IPS DF 4.7 (cell line): ENCODE measurements at regions not wholly inside any gene's neighbourhood (a gene's known extent, or its start where the extent isn't known, plus 50 kb on each side); places are given as distances from the start of the nearest gene placed in this dataset.

ENCODE experiments used
- DNase-seq: peaks from one replicate; pipeline ENCODE4 v3.0.0-alpha.2; 2013; ENCODE audit warnings: low spot score; ENCODE audit errors: extremely low read depth

- DNase-seq: no peak
Measured at GRCh38 chr16:66212428-66212827, 154.1 kb upstream of the CDH5 start.

GRCh38 chr16:66211651-66212050 lies 154.8 kb upstream of the CDH5 start:
- no peak for DNase-seq

- DNase-seq: no peak
Measured at GRCh38 chr16:66207883-66208265, 158.6 kb upstream of the CDH5 start.

GRCh38 chr16:66207139-66207882 lies 159.2 kb upstream of the CDH5 start:
- no peak for DNase-seq

GRCh38 chr16:66206363-66206762 lies 160.1 kb upstream of the CDH5 start:
- DNase-seq: no peak

- DNase-seq: no peak
Measured at GRCh38 chr16:66205287-66206231, 160.9 kb upstream of the CDH5 start.

GRCh38 chr16:66204756-66205155 lies 161.7 kb upstream of the CDH5 start:
- DNase-seq: no peak

- no peak for DNase-seq
Measured at GRCh38 chr16:66203476-66203875, 163.0 kb upstream of the CDH5 start.

- DNase-seq: no peak
Measured at GRCh38 chr16:66199189-66199588, 167.3 kb upstream of the CDH5 start.

- no peak for DNase-seq
Measured at GRCh38 chr16:66198641-66199040, 167.8 kb upstream of the CDH5 start.

- DNase-seq: no peak
Measured at GRCh38 chr16:66197668-66198278, 168.7 kb upstream of the CDH5 start.

- DNase-seq: no peak
Measured at GRCh38 chr16:66196770-66197169, 169.7 kb upstream of the CDH5 start.

- DNase-seq: no peak
Measured at GRCh38 chr16:66194866-66195265, 171.6 kb upstream of the CDH5 start.

GRCh38 chr16:66193543-66194229 lies 172.8 kb upstream of the CDH5 start:
- no peak for DNase-seq

GRCh38 chr16:66190411-66190810 lies 176.1 kb upstream of the CDH5 start:
- no peak for DNase-seq

GRCh38 chr16:66189951-66190350 lies 176.5 kb upstream of the CDH5 start:
- no peak for DNase-seq

GRCh38 chr16:66188917-66189725 lies 177.4 kb upstream of the CDH5 start:
- DNase-seq: no peak

GRCh38 chr16:66186251-66186785 lies 180.2 kb upstream of the CDH5 start:
- no peak for DNase-seq

- no peak for DNase-seq
Measured at GRCh38 chr16:66182592-66182991, 183.9 kb upstream of the CDH5 start.

GRCh38 chr16:66176731-66177130 lies 189.8 kb upstream of the CDH5 start:
- no peak for DNase-seq
